Loucy (cell line): ENCODE measurements at regions not wholly inside any gene's neighbourhood (a gene's known extent, or its start where the extent isn't known, plus 50 kb on each side); places are given as distances from the start of the nearest gene placed in this dataset.

Experiments
- EZH2phosphoT487 ChIP-seq: fragments of 200-600 bp; IDR thresholded peaks from 2 replicates; pipeline ENCODE4 v1.6.1; 2018; ENCODE audit warnings: antibody characterized with exemption, mild to moderate bottlenecking, moderate library complexity, borderline replicate concordance
- TF ChIP-seq, protein P1 (sequence below): fragments of 200-600 bp; sonication (generic); conservative IDR thresholded peaks from 2 replicates; pipeline ENCODE4 v1.5.1; 2014; ENCODE audit warnings: mild to moderate bottlenecking, antibody characterized with exemption, low read length

DNA sequence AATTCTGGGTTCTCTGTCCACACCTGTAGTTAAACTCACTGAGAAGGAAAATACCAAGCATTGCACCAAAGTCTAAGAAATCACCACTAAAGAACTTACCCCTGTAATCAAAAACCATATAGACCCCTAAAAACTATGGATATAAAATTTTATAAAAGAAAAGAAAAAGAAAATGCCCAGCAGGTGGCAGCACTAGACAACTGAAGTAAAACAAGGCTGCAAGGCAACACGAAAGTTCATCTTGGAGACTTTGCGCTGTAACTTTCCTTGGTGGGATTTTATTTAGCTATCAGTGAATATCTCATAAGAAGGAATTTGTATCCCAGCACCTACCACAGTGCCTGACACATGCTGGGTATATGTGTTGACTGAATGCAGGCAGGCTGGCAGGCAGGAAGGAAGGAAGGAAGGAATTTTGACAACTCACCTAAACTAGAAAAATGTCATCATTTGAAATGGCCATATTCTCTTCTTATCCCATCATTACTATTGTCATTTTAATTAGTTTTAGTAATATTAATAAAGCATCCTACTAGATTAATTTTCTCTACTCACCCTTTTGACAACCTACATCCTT, 68.2 kb upstream of the ETV6 start:
- TF ChIP-seq EZH2phosphoT487 = no peak
- TF ChIP-seq, protein P1, sequence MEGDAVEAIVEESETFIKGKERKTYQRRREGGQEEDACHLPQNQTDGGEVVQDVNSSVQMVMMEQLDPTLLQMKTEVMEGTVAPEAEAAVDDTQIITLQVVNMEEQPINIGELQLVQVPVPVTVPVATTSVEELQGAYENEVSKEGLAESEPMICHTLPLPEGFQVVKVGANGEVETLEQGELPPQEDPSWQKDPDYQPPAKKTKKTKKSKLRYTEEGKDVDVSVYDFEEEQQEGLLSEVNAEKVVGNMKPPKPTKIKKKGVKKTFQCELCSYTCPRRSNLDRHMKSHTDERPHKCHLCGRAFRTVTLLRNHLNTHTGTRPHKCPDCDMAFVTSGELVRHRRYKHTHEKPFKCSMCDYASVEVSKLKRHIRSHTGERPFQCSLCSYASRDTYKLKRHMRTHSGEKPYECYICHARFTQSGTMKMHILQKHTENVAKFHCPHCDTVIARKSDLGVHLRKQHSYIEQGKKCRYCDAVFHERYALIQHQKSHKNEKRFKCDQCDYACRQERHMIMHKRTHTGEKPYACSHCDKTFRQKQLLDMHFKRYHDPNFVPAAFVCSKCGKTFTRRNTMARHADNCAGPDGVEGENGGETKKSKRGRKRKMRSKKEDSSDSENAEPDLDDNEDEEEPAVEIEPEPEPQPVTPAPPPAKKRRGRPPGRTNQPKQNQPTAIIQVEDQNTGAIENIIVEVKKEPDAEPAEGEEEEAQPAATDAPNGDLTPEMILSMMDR = peak; percentile 47; the same call in 1 of the 2 replicates
